ENCODE measurements at regions not wholly inside any gene's neighbourhood (a gene's known extent, or its start where the extent isn't known, plus 50 kb on each side); places are given as distances from the start of the nearest gene placed in this dataset.

DNA sequence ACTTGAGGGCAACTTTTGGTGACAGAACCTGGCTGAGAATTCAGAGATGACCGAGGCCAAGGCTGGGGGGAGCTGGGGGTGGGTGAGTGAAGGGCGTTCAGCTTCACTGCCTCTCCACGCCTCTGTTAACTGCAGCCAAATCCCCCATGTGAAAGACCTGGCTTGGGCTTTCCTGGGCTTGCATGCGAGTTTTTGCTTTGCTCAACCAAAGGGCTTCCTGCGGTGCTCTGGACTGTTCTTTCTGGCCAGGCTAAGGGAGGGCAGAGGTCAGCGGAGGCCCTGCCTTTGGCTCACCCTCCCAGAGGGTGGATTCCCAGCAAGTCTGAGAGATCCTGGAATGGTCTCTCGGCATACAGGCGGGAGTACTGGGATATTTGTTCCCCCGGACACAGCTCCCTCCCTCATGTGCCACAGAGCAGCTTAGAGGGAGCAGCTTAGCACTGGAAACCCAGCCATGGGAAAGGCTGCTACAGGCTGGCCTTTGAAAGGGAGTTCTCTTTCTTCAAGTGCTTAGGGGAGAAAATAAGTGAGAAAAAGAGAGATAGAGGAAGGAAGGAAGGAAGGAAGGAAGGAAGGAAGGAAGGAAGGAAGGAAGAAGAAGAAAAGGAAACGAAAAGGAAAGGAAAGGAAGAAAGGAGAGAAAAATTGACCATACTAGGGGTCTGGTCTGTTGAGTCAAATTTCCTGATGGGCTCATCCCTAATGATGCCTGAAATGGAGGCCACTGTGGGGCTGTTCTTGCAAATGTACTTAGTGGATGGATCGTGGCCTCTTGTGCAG lies 158.8 kb downstream of the FGF18 start:
- DNase-seq (ENCODE audit: low read depth in 1 of 2, low spot score in 1 of 2) (no peak), ATAC-seq (no peak; a peak in 1 of 6 replicates), FAIRE-seq (no peak)
- TF ChIP-seq FOSB (CRISPR knock-in tag; IDR thresholded peaks at IDR 0.05) = no peak
- TF ChIP-seq ZSCAN20 (CRISPR knock-in tag; IDR thresholded peaks at IDR 0.05) = no peak
- no peak for TF ChIP-seq RCOR1 (IDR thresholded peaks at IDR 0.05; ENCODE audit: low read depth, low read length)
- TF ChIP-seq, protein P1, sequence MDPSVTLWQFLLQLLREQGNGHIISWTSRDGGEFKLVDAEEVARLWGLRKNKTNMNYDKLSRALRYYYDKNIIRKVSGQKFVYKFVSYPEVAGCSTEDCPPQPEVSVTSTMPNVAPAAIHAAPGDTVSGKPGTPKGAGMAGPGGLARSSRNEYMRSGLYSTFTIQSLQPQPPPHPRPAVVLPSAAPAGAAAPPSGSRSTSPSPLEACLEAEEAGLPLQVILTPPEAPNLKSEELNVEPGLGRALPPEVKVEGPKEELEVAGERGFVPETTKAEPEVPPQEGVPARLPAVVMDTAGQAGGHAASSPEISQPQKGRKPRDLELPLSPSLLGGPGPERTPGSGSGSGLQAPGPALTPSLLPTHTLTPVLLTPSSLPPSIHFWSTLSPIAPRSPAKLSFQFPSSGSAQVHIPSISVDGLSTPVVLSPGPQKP (IDR thresholded peaks at IDR 0.05; ENCODE audit: low read depth, low read length) = no peak
- TF ChIP-seq FOXS1 (CRISPR knock-in tag; IDR thresholded peaks at IDR 0.05) = no peak
- no peak for TF ChIP-seq FOSL2 (IDR thresholded peaks at IDR 0.05)
- no peak for TF ChIP-seq FOSL2 (CRISPR knock-in tag; IDR thresholded peaks at IDR 0.05)
- TF ChIP-seq, protein P2, sequence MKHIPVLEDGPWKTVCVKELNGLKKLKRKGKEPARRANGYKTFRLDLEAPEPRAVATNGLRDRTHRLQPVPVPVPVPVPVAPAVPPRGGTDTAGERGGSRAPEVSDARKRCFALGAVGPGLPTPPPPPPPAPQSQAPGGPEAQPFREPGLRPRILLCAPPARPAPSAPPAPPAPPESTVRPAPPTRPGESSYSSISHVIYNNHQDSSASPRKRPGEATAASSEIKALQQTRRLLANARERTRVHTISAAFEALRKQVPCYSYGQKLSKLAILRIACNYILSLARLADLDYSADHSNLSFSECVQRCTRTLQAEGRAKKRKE (CRISPR knock-in tag; IDR thresholded peaks at IDR 0.05; ENCODE audit: low read depth) = no peak
- Histone ChIP-seq H3K4me3 (no peak overlapping the region), H3K27ac (no peak overlapping the region), H3K4me1 (no peaks in the 10 kb centered on the region), H3K4me2 (no peak overlapping the region), H3K9me3 (peaks cover 4% of the 10 kb centered on the region; the same call in 1 of the 3 replicates)
- 62% methylated on average over 10 of the region's 11 CpGs for WGBS (ENCODE audit: missing lambda C conversion rate)
- CTCF ChIA-PET = no interaction called here
- POLR2A ChIA-PET = no interaction called here

DNA sequence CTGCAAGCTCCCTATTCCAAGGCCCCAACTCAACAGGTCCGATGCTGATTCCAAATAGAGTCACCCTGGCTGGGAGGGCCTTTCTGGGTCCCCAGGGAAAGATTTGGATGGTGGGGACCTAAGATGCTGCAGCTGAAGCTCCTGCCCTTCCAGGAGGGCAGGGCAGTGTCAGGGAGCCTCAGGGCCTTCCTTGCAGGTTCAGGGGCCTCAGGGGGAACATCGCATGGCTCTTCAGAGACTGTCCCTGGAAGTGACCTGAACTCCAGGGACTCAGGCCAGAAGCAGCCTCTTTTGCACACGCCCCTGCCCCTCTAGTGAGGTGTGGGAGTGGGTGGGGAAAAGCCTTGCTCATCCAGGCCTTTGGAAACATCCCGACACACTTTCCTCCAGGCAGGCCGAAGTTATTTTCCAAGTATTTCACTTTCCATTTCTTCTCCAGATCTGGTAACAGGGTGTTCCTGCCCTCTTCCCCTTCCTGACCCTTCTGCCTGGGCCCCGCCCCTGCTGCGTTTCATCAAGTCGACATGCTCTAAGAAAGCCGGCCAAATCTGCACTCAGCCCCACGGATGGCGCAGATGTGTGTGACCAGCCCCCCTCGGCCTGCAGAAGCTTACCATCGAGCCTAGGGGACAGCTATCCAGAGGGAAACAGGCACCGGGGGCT lies 159.5 kb downstream of the FGF18 start:
- ChIA-PET POLR2A (no interaction called here), CTCF (no interaction called here)
- Histone ChIP-seq H3K27ac (no peak overlapping the region), H3K4me3 (no peak overlapping the region), H3K4me1 (no peaks in the 10 kb centered on the region), H3K9me3 (peaks cover 4% of the 10 kb centered on the region; the same call in 1 of the 3 replicates), H3K4me2 (no peak overlapping the region)
- ATAC-seq (no peak), DNase-seq (ENCODE audit: low read depth in 1 of 2, low spot score in 1 of 2) (no peak), FAIRE-seq (no peak)
- TF ChIP-seq EHMT2 (IDR thresholded peaks at IDR 0.05; ENCODE audit: low read depth) (no peak), EP300 (IDR thresholded peaks at IDR 0.05) (no peak), BHLHE40 (IDR thresholded peaks at IDR 0.05; ENCODE audit: low read depth, low read length) (no peak), ZC3H11A (IDR thresholded peaks at IDR 0.05) (no peak), ZSCAN20 (CRISPR knock-in tag; IDR thresholded peaks at IDR 0.05) (no peak), SREBF2 (IDR thresholded peaks at IDR 0.05) (no peak), KDM1A (IDR thresholded peaks at IDR 0.05; ENCODE audit: low read depth) (no peak)
- TF ChIP-seq, protein P3, sequence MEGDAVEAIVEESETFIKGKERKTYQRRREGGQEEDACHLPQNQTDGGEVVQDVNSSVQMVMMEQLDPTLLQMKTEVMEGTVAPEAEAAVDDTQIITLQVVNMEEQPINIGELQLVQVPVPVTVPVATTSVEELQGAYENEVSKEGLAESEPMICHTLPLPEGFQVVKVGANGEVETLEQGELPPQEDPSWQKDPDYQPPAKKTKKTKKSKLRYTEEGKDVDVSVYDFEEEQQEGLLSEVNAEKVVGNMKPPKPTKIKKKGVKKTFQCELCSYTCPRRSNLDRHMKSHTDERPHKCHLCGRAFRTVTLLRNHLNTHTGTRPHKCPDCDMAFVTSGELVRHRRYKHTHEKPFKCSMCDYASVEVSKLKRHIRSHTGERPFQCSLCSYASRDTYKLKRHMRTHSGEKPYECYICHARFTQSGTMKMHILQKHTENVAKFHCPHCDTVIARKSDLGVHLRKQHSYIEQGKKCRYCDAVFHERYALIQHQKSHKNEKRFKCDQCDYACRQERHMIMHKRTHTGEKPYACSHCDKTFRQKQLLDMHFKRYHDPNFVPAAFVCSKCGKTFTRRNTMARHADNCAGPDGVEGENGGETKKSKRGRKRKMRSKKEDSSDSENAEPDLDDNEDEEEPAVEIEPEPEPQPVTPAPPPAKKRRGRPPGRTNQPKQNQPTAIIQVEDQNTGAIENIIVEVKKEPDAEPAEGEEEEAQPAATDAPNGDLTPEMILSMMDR (IDR thresholded peaks at IDR 0.05) = no peak
- 57% methylated on average over 14 of the region's 14 CpGs for WGBS (ENCODE audit: missing lambda C conversion rate)

DNA sequence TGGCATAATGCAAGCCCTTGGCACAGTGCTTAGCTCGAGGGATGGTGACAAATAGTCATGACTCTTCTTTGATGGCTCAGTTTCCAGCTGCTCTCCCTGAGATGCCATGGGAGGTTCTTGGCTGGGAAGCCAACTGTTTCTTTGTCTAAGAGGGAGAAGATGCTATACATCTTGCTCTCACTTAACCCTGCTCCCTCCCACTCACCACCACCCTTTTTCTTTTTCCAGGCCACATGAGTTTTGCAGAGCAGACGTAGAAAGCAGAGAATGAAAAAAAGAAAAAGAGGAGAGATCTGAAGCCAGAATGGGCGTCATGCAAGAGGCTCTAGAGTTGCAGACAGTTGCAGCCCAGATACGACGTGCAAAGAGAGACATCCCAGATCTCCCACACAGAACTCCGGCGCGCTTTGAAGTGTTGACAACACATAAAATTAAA lies 160.5 kb downstream of the FGF18 start:
- no peak overlapping the region for H3K27ac ChIP-seq
- WGBS (ENCODE audit: missing lambda C conversion rate) = 69% methylated on average over 8 of the region's 8 CpGs
- FAIRE-seq (no peak), DNase-seq (ENCODE audit: low read depth in 1 of 2, low spot score in 1 of 2) (no peak), ATAC-seq (no peak)
- ChIA-PET POLR2A (no interaction called here), CTCF (no interaction called here)
- H3K4me1 ChIP-seq = no peaks in the 10 kb centered on the region
- H3K4me3 ChIP-seq = no peak overlapping the region
- H3K4me2 ChIP-seq = no peak overlapping the region
- TF ChIP-seq FOSL2 (IDR thresholded peaks at IDR 0.05) (no peak), FOSL2 (CRISPR knock-in tag; IDR thresholded peaks at IDR 0.05) (no peak), FOXS1 (CRISPR knock-in tag; IDR thresholded peaks at IDR 0.05) (no peak), HOXA7 (CRISPR knock-in tag; IDR thresholded peaks at IDR 0.05) (no peak), ESRRA (IDR thresholded peaks at IDR 0.05; ENCODE audit: borderline replicate concordance, low read length) (no peak), ZFP36 (IDR thresholded peaks at IDR 0.05; ENCODE audit: borderline replicate concordance, partially characterized antibody) (no peak)
- peaks cover 4% of the 10 kb centered on the region; the same call in 1 of the 3 replicates for H3K9me3 ChIP-seq
